ENCODE measurements at regions not wholly inside any gene's neighbourhood (a gene's known extent, or its start where the extent isn't known, plus 50 kb on each side); places are given as distances from the start of the nearest gene placed in this dataset.

- peak; percentile 16 for DNase-seq (ENCODE audit: low read depth)
Measured at GRCh38 chr11:128195057-128195751, 392.2 kb downstream of the ETS1 start.

GRCh38 chr11:128194216-128194615, 393.1 kb downstream of the ETS1 start:
- no peak for DNase-seq (ENCODE audit: low read depth)

GRCh38 chr11:128193615-128194014, 393.7 kb downstream of the ETS1 start:
- no peak for DNase-seq (ENCODE audit: low read depth)

- DNase-seq (ENCODE audit: low read depth) = no peak
Measured at GRCh38 chr11:128190312-128190711, 397.0 kb downstream of the ETS1 start.

- DNase-seq (ENCODE audit: low read depth) = no peak
Measured at GRCh38 chr11:128189823-128190222, 397.5 kb downstream of the ETS1 start.

GRCh38 chr11:128188346-128189004, 398.9 kb downstream of the ETS1 start:
- DNase-seq (ENCODE audit: low read depth) = no peak

GRCh38 chr11:128187835-128188234, 399.5 kb downstream of the ETS1 start:
- no peak for DNase-seq (ENCODE audit: low read depth)

- DNase-seq (ENCODE audit: low read depth) = no peak
Measured at GRCh38 chr11:128187377-128187776, 400.0 kb downstream of the ETS1 start.

- DNase-seq (ENCODE audit: low read depth) = no peak
Measured at GRCh38 chr11:128184981-128185380, 402.4 kb downstream of the ETS1 start.

- no peak for DNase-seq (ENCODE audit: low read depth)
Measured at GRCh38 chr11:128182844-128183243, 404.5 kb downstream of the ETS1 start.

- no peak for DNase-seq (ENCODE audit: low read depth)
Measured at GRCh38 chr11:128181984-128182383, 405.4 kb downstream of the ETS1 start.

- no peak for DNase-seq (ENCODE audit: low read depth)
Measured at GRCh38 chr11:128181088-128181480, 406.3 kb downstream of the ETS1 start.

- no peak for DNase-seq (ENCODE audit: low read depth)
Measured at GRCh38 chr11:128180441-128181087, 406.8 kb downstream of the ETS1 start.

GRCh38 chr11:128179512-128179911, 407.8 kb downstream of the ETS1 start:
- DNase-seq (ENCODE audit: low read depth) = no peak

GRCh38 chr11:128179039-128179438, 408.3 kb downstream of the ETS1 start:
- no peak for DNase-seq (ENCODE audit: low read depth)

- DNase-seq (ENCODE audit: low read depth) = no peak
Measured at GRCh38 chr11:128174465-128175291, 412.7 kb downstream of the ETS1 start.

GRCh38 chr11:128172046-128172878, 415.1 kb downstream of the ETS1 start:
- DNase-seq (ENCODE audit: low read depth) = peak; percentile 49

GRCh38 chr11:128171506-128171905, 415.9 kb downstream of the ETS1 start:
- no peak for DNase-seq (ENCODE audit: low read depth)

GRCh38 chr11:128165572-128165971, 421.8 kb downstream of the ETS1 start:
- no peak for DNase-seq (ENCODE audit: low read depth)

- DNase-seq (ENCODE audit: low read depth) = no peak
Measured at GRCh38 chr11:128164080-128164741, 423.1 kb downstream of the ETS1 start.

- DNase-seq (ENCODE audit: low read depth) = no peak
Measured at GRCh38 chr11:128161994-128162393, 425.4 kb downstream of the ETS1 start.

All from T-helper 22 cell (primary cell).